Thymus (tissue), 11 donors: ENCODE measurements at regions not wholly inside any gene's neighbourhood (a gene's known extent, or its start where the extent isn't known, plus 50 kb on each side); places are given as distances from the start of the nearest gene placed in this dataset.

ENCODE experiments used
- DNase-seq, 9 donors: peaks; one replicate each; pipeline ENCODE4 v3.0.0-alpha.2; 2013; ENCODE audit warnings: low spot score in 9 of 9, low read depth in 6 of 9, missing footprints in 1 of 9
- H3K27ac ChIP-seq, 2 donors: one replicate each; pipeline ENCODE4 v1.5.1; 2013; ENCODE audit warnings: control low read depth in 1 of 2, low read depth in 1 of 2, low read length in 1 of 2, mild to moderate bottlenecking in 1 of 2, moderate library complexity in 1 of 2
- H3K27me3 ChIP-seq, 2 donors: one replicate each; pipeline ENCODE4 v1.5.1; 2013; ENCODE audit warnings: low read length in 1 of 2; ENCODE audit not compliant: control insufficient read depth in 2 of 2, insufficient read depth in 1 of 2
- H3K36me3 ChIP-seq, 2 donors: one replicate each; pipeline ENCODE4 v1.5.1; 2013; ENCODE audit warnings: low read length in 1 of 2, mild to moderate bottlenecking in 1 of 2, moderate library complexity in 1 of 2; ENCODE audit not compliant: control insufficient read depth in 2 of 2, insufficient read depth in 2 of 2
- H3K4me1 ChIP-seq, 2 donors: one replicate each; pipeline ENCODE4 v1.5.1; 2013; ENCODE audit warnings: low read length in 2 of 2; ENCODE audit not compliant: control insufficient read depth in 2 of 2, insufficient read depth in 2 of 2
- H3K4me3 ChIP-seq, 2 donors: one replicate each; pipeline ENCODE4 v1.5.1; 2013; ENCODE audit warnings: low read length in 2 of 2, control low read depth in 1 of 2, mild to moderate bottlenecking in 1 of 2
- H3K9me3 ChIP-seq, 2 donors: one replicate each; pipeline ENCODE4 v1.5.1; 2013; ENCODE audit warnings: low read length in 1 of 2, mild to moderate bottlenecking in 1 of 2; ENCODE audit not compliant: control insufficient read depth in 2 of 2, insufficient read depth in 1 of 2
- WGBS: extraction: QIAGEN DNeasy Blood & Tissue Kit; methylation state at CpG from one replicate; pipeline ENCODE4 v1.1.7; 2013; 5-methylcytosine and 5-hydroxymethylcytosine counted together
- donor health status: healthy.

GRCh38 chr5:124628721-124629596 lies 117.5 kb downstream of the ZNF608 start:
- H3K9me3 ChIP-seq = no peaks in the 10 kb centered on the region
- no peaks in the 10 kb centered on the region for H3K4me1 ChIP-seq
- no peak overlapping the region for H3K27ac ChIP-seq
- H3K27me3 ChIP-seq = no peaks in the 10 kb centered on the region
- no peak overlapping the region for H3K4me3 ChIP-seq
- no peaks in the 10 kb centered on the region for H3K36me3 ChIP-seq
- no peak for DNase-seq
- 95% methylated on average over 17 of the region's 17 CpGs for WGBS

GRCh38 chr5:124627815-124628595 lies 118.4 kb downstream of the ZNF608 start:
- H3K27ac ChIP-seq = no peak overlapping the region
- H3K4me3 ChIP-seq = no peak overlapping the region
- H3K9me3 ChIP-seq = no peaks in the 10 kb centered on the region
- no peak for DNase-seq
- no peaks in the 10 kb centered on the region for H3K4me1 ChIP-seq
- H3K27me3 ChIP-seq = no peaks in the 10 kb centered on the region
- WGBS = 57% methylated on average over 17 of the region's 17 CpGs
- H3K36me3 ChIP-seq = no peaks in the 10 kb centered on the region

- Histone ChIP-seq H3K27me3 (no peaks in the 10 kb centered on the region), H3K27ac (no peak overlapping the region), H3K36me3 (no peaks in the 10 kb centered on the region), H3K9me3 (no peaks in the 10 kb centered on the region), H3K4me1 (no peaks in the 10 kb centered on the region), H3K4me3 (no peak overlapping the region)
- 96% methylated on average over 2 of the region's 2 CpGs for WGBS
- no peak for DNase-seq
Observed at GRCh38 chr5:124626053-124626452, 120.4 kb downstream of the ZNF608 start.

GRCh38 chr5:124623265-124623664 lies 123.2 kb downstream of the ZNF608 start:
- Histone ChIP-seq H3K9me3 (no peaks in the 10 kb centered on the region), H3K4me3 (no peak overlapping the region), H3K27ac (no peak overlapping the region), H3K27me3 (no peaks in the 10 kb centered on the region), H3K4me1 (no peaks in the 10 kb centered on the region), H3K36me3 (no peaks in the 10 kb centered on the region)
- WGBS = 85% methylated on average over 5 of the region's 5 CpGs
- DNase-seq = no peak

- H3K4me3 ChIP-seq = no peak overlapping the region
- H3K4me1 ChIP-seq = no peaks in the 10 kb centered on the region
- DNase-seq = no peak
- no peaks in the 10 kb centered on the region for H3K36me3 ChIP-seq
- WGBS = 90% methylated on average over 3 of the region's 3 CpGs
- H3K9me3 ChIP-seq = no peaks in the 10 kb centered on the region
- H3K27me3 ChIP-seq = no peaks in the 10 kb centered on the region
- no peak overlapping the region for H3K27ac ChIP-seq
Observed at GRCh38 chr5:124622851-124623250, 123.6 kb downstream of the ZNF608 start.

DNA sequence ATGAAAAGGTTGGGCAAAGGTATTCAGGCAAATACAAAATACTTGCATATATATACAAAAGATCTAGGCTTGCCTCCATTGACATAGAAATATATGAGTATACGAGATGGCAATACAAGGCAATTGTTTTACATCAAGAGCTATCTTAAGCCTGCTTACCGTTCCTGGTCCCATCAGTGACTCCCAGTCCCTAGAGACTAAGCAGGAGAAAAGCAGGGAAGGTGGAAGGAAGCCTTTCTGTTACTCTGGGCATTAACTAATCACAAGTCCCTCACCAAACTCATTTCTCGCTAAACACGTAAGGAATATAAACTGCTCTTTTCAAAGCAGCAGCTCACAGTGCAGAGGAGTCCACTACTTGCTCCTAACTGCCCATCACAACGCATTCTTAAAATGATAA lies 125.2 kb downstream of the ZNF608 start:
- Histone ChIP-seq H3K4me3 (no peak overlapping the region), H3K27me3 (no peaks in the 10 kb centered on the region), H3K9me3 (no peaks in the 10 kb centered on the region), H3K27ac (no peak overlapping the region), H3K4me1 (no peaks in the 10 kb centered on the region), H3K36me3 (no peaks in the 10 kb centered on the region)
- DNase-seq = no peak
- WGBS = 97% methylated on average over 5 of the region's 5 CpGs

- Histone ChIP-seq H3K4me3 (no peak overlapping the region), H3K27me3 (no peaks in the 10 kb centered on the region), H3K27ac (no peak overlapping the region), H3K9me3 (no peaks in the 10 kb centered on the region), H3K4me1 (no peaks in the 10 kb centered on the region), H3K36me3 (no peaks in the 10 kb centered on the region)
- DNase-seq = no peak
- WGBS = 97% methylated on average over 2 of the region's 2 CpGs
Observed at GRCh38 chr5:124620743-124621142, 125.7 kb downstream of the ZNF608 start.

DNA sequence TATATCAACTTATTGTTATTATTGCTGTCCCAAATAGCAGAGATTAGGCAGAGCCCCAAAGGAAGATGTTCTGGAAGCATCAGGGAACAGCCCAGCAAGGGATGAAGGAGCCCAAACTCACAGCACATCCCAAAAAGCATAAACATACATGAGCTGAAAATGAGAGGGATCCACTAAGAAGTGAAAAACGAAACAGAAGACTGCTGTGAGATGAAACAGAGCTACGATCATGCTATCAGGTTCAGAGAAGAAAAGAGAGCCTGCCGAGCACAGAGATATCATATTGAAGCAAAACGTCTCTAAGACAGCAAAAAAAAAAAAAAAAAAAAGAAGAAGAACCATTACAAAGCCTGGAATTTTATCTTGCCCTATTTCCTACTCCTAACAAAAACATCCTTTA lies 127.3 kb downstream of the ZNF608 start:
- 92% methylated on average over 4 of the region's 4 CpGs for WGBS
- no peak overlapping the region for H3K4me3 ChIP-seq

DNA sequence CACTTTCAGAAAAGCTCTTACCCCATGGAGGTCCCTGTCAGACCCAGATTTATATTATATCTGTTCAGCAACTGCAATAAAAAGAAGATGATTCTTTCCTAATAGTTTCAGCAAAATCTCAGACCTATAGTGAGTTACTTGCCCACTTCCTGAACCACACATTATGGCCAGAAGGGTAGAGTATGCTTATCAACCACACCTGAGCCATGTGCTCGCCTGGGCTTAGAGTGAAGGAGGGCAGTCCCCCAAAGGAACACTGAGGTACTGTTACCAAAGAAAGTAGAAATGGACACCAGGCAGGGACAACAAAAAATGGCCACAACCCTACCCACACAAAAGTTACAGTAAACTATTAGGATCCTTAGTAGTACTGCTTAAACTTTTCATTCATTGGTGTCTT lies 128.7 kb downstream of the ZNF608 start:
- Histone ChIP-seq H3K27ac (no peak overlapping the region), H3K27me3 (no peaks in the 10 kb centered on the region), H3K36me3 (no peaks in the 10 kb centered on the region), H3K4me3 (no peak overlapping the region), H3K4me1 (no peaks in the 10 kb centered on the region), H3K9me3 (no peaks in the 10 kb centered on the region)
- DNase-seq = no peak
- WGBS = 76% methylated on average over 1 of the region's 1 CpG

More for the DNA sequence above, 127.3 kb downstream of the ZNF608 start:
- Histone ChIP-seq H3K36me3 (no peaks in the 10 kb centered on the region), H3K27ac (no peak overlapping the region), H3K27me3 (no peaks in the 10 kb centered on the region), H3K9me3 (no peaks in the 10 kb centered on the region), H3K4me1 (no peaks in the 10 kb centered on the region)
- no peak for DNase-seq
